Kidney epithelial cell (primary cell): ENCODE measurements at regions not wholly inside any gene's neighbourhood (a gene's known extent, or its start where the extent isn't known, plus 50 kb on each side); places are given as distances from the start of the nearest gene placed in this dataset.

Source experiments
- DNase-seq: peaks from one replicate; pipeline ENCODE4 v3.0.0-alpha.2; 2010; ENCODE audit warnings: low read depth
- H3K27me3 ChIP-seq: 2 replicates; pipeline ENCODE4 v1.6.0; 2011; ENCODE audit warnings: low read length; ENCODE audit not compliant: control insufficient read depth, insufficient read depth
- H3K36me3 ChIP-seq: 2 replicates; pipeline ENCODE4 v1.5.1; 2011; ENCODE audit warnings: low read length; ENCODE audit not compliant: control insufficient read depth, insufficient read depth
- H3K4me3 ChIP-seq: 2 replicates; pipeline ENCODE4 v1.5.1; 2011; ENCODE audit warnings: low read depth, mild to moderate bottlenecking, control low read depth, low read length
- TF ChIP-seq, protein P1 (sequence below): IDR thresholded peaks from 2 replicates; pipeline ENCODE4 v1.5.1; 2011; ENCODE audit warnings: mild to moderate bottlenecking, moderate library complexity, low read length, control low read depth, inconsistent platforms; ENCODE audit not compliant: insufficient read depth, poor library complexity, severe bottlenecking

DNA sequence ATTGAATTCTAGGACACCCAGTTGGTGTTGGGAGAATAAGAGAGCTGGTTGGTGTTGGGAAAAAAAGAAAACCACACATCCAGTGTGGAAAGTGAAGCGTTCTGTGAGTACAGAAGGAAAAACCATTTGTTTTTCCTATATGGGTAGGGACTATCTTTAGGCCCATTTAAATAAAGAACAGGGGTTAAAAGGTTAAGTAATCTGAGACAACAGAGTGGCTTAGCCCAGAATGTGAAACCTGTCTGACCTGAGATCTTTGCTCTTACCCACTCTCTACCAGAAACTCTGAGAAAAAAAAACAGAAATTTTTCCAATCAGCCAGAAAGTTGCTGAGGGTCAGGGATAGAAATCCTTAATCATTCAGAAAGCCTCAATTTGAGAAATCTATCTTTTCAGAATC lies 59.8 kb upstream of the LRRC55 start:
- Histone ChIP-seq H3K4me3 (no peak overlapping the region), H3K36me3 (no peaks in the 10 kb centered on the region), H3K27me3 (no peaks in the 10 kb centered on the region)
- TF ChIP-seq, protein P1, sequence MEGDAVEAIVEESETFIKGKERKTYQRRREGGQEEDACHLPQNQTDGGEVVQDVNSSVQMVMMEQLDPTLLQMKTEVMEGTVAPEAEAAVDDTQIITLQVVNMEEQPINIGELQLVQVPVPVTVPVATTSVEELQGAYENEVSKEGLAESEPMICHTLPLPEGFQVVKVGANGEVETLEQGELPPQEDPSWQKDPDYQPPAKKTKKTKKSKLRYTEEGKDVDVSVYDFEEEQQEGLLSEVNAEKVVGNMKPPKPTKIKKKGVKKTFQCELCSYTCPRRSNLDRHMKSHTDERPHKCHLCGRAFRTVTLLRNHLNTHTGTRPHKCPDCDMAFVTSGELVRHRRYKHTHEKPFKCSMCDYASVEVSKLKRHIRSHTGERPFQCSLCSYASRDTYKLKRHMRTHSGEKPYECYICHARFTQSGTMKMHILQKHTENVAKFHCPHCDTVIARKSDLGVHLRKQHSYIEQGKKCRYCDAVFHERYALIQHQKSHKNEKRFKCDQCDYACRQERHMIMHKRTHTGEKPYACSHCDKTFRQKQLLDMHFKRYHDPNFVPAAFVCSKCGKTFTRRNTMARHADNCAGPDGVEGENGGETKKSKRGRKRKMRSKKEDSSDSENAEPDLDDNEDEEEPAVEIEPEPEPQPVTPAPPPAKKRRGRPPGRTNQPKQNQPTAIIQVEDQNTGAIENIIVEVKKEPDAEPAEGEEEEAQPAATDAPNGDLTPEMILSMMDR: no peak
- DNase-seq: no peak

DNA sequence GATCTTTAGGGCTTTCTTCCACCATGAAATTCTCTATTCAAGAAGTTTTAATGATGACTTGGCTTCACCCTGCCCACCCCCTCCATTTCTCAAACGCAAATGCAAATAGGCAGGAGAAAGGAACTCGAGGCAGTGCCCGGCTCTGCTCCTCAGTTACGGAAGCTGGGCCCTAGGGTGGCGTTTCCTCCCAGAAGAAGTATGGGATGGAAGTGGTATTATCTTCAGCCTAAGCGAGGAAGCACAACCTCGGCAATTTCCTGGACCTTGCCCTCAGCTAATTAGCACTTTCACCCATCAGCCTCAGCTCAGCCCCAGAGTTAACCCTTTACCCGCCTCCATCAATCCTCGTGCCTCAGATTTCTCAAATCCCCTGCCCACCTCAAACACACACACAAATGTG lies 58.2 kb upstream of the LRRC55 start:
- Histone ChIP-seq H3K27me3 (no peaks in the 10 kb centered on the region), H3K36me3 (no peaks in the 10 kb centered on the region), H3K4me3 (no peak overlapping the region)
- TF ChIP-seq, protein P1: no peak
- DNase-seq: no peak

DNA sequence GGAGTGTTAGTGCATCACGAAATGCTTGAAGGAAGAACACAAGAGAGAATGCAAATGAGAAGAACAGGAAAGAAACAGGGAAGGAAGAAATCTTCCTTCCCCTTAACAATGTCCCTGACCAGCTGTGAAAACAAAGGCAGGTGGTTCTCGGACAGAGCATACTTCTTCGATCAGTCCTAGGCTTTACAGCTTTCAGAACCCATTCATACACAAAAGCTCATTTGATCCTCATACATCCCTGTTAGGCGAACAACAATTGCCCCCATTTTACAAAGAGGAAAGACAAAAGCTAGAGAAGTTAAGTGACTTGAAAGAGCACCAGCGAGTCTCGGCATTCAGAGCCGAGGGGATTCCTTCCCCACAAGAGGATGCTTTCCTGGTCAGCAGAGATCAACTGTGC lies 57.2 kb upstream of the LRRC55 start:
- TF ChIP-seq, protein P1: no peak
- H3K36me3 ChIP-seq: no peaks in the 10 kb centered on the region
- no peak overlapping the region for H3K4me3 ChIP-seq
- H3K27me3 ChIP-seq: no peaks in the 10 kb centered on the region
- DNase-seq: no peak

DNA sequence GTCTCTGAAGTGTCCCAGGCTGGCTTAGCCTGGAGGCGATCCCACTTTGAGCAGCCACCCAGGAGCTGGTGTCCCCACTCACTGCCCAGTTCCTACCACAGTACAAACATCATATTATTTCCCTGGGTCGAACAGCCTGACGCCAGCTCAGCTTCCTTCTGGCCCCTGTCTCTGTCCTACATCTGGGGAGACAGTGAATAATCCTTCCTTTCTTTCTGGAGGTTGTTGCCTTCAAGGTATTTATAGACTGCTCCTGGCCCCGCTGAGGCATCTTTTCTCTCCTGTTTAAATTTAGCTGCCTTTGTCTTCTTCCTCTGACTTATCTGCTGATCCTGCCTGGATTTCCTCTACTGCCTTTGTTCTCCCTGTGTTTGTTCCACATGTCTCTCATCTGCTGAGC lies 56.8 kb upstream of the LRRC55 start:
- Histone ChIP-seq H3K4me3 (no peak overlapping the region), H3K27me3 (no peaks in the 10 kb centered on the region), H3K36me3 (no peaks in the 10 kb centered on the region)
- TF ChIP-seq, protein P1: no peak
- DNase-seq: no peak

DNA sequence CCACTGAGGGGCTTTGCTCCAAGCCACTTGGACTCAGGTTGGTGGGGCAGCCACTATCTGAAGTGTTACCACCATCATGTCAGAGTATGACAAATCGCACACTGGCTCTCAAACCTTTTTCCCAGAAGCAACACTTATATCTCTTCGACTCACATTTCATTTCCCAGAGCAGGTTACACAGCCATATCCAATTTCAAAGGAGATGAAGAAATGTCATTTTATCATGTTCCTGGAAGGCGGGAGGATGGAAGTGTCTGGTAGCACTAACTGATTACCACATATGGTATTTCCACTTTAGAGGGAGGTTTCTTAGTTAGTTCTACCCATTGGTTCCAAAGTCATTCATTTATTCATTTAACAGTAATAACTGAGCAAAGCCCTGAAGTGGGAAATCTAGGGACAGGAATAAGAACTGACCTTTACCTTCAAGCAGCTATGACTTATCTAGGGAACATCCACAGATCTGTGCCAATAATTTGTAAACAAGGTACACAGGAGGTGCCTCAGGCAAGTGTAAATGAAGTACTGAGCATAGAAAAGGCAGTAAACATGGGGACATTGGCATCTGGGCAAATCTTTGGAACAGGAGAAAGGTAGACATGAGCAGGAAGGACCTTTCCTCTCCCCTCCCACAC lies 54.9 kb upstream of the LRRC55 start:
- no peak for DNase-seq
- no peaks in the 10 kb centered on the region for H3K36me3 ChIP-seq
- H3K4me3 ChIP-seq: no peak overlapping the region
- TF ChIP-seq, protein P1: no peak
- H3K27me3 ChIP-seq: no peaks in the 10 kb centered on the region
